Osteoblast (primary cell): ENCODE measurements at regions not wholly inside any gene's neighbourhood (a gene's known extent, or its start where the extent isn't known, plus 50 kb on each side); places are given as distances from the start of the nearest gene placed in this dataset.

ENCODE experiments used
- DNase-seq: peaks from one replicate; pipeline ENCODE4 v3.0.0; 2011; ENCODE audit warnings: low spot score, mixed read lengths; ENCODE audit not compliant: insufficient read length; ENCODE audit errors: missing footprints
- H2AFZ ChIP-seq: 2 replicates; pipeline ENCODE4 v1.6.0; 2011; ENCODE audit warnings: mild to moderate bottlenecking, low read length
- H3K27ac ChIP-seq: 2 replicates; pipeline ENCODE4 v1.5.1; 2011; ENCODE audit warnings: mild to moderate bottlenecking, low read depth, low read length, moderate library complexity
- H3K27me3 ChIP-seq: 2 replicates; pipeline ENCODE4 v1.6.0; 2012; ENCODE audit warnings: mild to moderate bottlenecking, control low read depth, inconsistent platforms, low read length, moderate library complexity; ENCODE audit not compliant: insufficient read depth
- H3K36me3 ChIP-seq: 2 replicates; pipeline ENCODE4 v1.5.1; 2011; ENCODE audit warnings: mild to moderate bottlenecking, low read length, control low read depth, moderate library complexity; ENCODE audit not compliant: insufficient read depth
- H3K4me1 ChIP-seq: 2 replicates; pipeline ENCODE4 v1.5.1; 2011; ENCODE audit warnings: mild to moderate bottlenecking, low read length, control low read depth, moderate library complexity; ENCODE audit not compliant: insufficient read depth
- H3K4me2 ChIP-seq: 2 replicates; pipeline ENCODE4 v1.6.0; 2011; ENCODE audit warnings: mild to moderate bottlenecking, low read length; ENCODE audit not compliant: insufficient read depth
- H3K4me3 ChIP-seq: fragments of 200-600 bp; sonication (generic); 3 replicates; pipeline ENCODE4 v1.5.1; 2012; ENCODE audit warnings: mild to moderate bottlenecking, low read length, inconsistent platforms; ENCODE audit not compliant: insufficient read depth
- H3K79me2 ChIP-seq: 2 replicates; pipeline ENCODE4 v1.6.0; 2012; ENCODE audit warnings: mild to moderate bottlenecking, low read length, control low read depth, inconsistent platforms; ENCODE audit not compliant: insufficient read depth
- H3K9me3 ChIP-seq: 2 replicates; pipeline ENCODE4 v1.5.1; 2011; ENCODE audit warnings: low read depth, low read length, control low read depth
- H4K20me1 ChIP-seq: 2 replicates; pipeline ENCODE4 v1.6.0; 2012; ENCODE audit warnings: mild to moderate bottlenecking, low read length, control low read depth; ENCODE audit not compliant: insufficient read depth
- TF ChIP-seq, protein P1 (sequence below): IDR thresholded peaks from 2 replicates; pipeline ENCODE4 v1.5.1; 2011; ENCODE audit warnings: mild to moderate bottlenecking, low read depth, low read length, moderate library complexity; ENCODE audit errors: extremely low read depth

DNA sequence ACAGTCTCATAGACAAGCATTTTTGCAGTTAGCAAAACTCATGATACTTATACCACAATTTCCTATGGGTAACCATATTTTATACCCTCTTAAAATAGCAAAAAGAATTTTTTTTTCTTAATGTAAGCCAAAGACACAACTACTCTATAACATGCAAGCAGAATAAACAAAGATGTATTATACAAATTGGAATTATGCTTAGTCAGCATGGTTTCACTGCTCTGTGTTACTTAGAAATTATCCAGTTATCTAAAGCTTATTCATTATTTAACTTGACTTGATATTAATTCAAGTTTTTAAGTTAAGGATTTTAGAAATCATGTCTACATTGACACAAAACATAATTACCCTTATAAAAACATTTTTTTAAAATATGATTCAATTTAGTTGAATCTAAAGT is 449.8 kb upstream of the CDH2 start:
- Histone ChIP-seq H4K20me1 (no peaks in the 10 kb centered on the region), H3K4me2 (peak overlapping the region; percentile 72), H3K36me3 (no peaks in the 10 kb centered on the region)

DNA sequence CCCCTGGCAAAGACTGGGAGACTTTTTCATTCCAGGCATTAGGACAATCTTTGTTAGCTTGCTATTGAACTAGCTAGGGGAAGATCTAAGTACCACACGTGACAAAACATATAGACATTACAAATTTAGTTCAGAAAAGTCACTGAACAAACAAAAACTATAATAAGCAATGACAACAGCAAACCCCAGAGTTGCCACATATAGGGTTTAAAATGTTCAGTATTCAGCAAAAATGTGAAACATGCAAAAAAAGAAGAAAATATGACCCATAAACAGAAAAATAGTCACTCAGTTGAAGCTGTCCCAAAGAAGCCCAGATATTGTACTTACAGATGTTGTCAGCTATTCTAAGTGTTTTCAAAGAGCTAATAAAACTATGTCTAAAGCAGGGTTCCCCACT is 431.1 kb upstream of the CDH2 start:
- no peak for DNase-seq
- Histone ChIP-seq H3K27ac (no peak overlapping the region), H3K36me3 (no peaks in the 10 kb centered on the region), H3K4me2 (no peak overlapping the region), H3K79me2 (no peaks in the 10 kb centered on the region), H2AFZ (no peak overlapping the region), H4K20me1 (no peaks in the 10 kb centered on the region), H3K4me1 (no peaks in the 10 kb centered on the region), H3K27me3 (no peaks in the 10 kb centered on the region), H3K4me3 (no peak overlapping the region), H3K9me3 (no peaks in the 10 kb centered on the region)
- TF ChIP-seq, protein P1, sequence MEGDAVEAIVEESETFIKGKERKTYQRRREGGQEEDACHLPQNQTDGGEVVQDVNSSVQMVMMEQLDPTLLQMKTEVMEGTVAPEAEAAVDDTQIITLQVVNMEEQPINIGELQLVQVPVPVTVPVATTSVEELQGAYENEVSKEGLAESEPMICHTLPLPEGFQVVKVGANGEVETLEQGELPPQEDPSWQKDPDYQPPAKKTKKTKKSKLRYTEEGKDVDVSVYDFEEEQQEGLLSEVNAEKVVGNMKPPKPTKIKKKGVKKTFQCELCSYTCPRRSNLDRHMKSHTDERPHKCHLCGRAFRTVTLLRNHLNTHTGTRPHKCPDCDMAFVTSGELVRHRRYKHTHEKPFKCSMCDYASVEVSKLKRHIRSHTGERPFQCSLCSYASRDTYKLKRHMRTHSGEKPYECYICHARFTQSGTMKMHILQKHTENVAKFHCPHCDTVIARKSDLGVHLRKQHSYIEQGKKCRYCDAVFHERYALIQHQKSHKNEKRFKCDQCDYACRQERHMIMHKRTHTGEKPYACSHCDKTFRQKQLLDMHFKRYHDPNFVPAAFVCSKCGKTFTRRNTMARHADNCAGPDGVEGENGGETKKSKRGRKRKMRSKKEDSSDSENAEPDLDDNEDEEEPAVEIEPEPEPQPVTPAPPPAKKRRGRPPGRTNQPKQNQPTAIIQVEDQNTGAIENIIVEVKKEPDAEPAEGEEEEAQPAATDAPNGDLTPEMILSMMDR: no peak

More for the DNA sequence above, 449.8 kb upstream of the CDH2 start:
- H3K4me1 ChIP-seq: no peaks in the 10 kb centered on the region
- H3K27ac ChIP-seq: no peak overlapping the region
- H2AFZ ChIP-seq: peak overlapping the region; percentile 76
- no peak overlapping the region for H3K4me3 ChIP-seq
- no peaks in the 10 kb centered on the region for H3K9me3 ChIP-seq
- no peaks in the 10 kb centered on the region for H3K79me2 ChIP-seq
- no peak for DNase-seq
- TF ChIP-seq, protein P1: no peak
- no peaks in the 10 kb centered on the region for H3K27me3 ChIP-seq

DNA sequence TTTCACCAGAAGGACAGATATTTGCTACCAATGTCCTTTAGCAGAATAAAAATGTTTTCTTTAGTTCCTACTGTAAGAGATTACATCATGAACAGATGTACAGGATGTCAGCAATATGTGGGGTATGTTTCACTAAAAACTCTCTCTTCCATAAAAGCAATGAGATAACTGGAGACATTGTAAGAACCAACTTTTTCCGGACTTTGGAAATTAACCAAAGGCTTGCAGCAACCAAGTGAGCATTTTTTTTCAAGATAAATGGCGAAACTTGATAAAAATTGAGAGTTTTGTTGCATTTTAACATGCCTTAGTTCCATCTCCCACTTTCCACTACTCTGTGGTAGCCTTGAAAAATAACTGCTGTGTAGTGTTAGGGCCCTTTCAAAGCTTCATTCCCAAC is 429.8 kb upstream of the CDH2 start:
- Histone ChIP-seq H4K20me1 (no peaks in the 10 kb centered on the region), H3K27ac (no peak overlapping the region), H2AFZ (no peak overlapping the region), H3K36me3 (no peaks in the 10 kb centered on the region), H3K9me3 (no peaks in the 10 kb centered on the region), H3K4me2 (no peak overlapping the region), H3K27me3 (no peaks in the 10 kb centered on the region), H3K79me2 (no peaks in the 10 kb centered on the region), H3K4me3 (no peak overlapping the region), H3K4me1 (no peaks in the 10 kb centered on the region)
- TF ChIP-seq, protein P1: no peak
- no peak for DNase-seq

DNA sequence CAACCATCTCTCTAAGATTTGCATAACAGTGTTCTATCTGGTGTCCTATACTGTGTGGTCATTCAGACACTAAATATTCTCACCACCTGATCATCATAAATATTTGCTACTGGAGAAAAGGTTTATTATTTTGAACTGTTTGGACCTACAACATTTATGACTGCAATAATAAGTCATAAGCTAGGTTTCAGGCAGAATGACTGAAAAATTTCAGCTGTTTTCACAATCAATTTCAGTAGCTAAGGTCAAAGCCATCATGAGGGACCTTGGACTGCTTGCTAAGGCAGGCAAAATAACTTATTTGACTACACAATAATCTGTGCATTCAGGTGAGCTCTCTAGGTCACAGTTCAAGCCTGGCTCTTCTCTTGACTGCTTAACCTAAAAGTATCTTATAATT is 425.5 kb upstream of the CDH2 start:
- Histone ChIP-seq H3K27ac (no peak overlapping the region), H3K79me2 (no peaks in the 10 kb centered on the region), H3K4me1 (no peaks in the 10 kb centered on the region), H3K27me3 (no peaks in the 10 kb centered on the region), H2AFZ (no peak overlapping the region), H4K20me1 (no peaks in the 10 kb centered on the region), H3K4me2 (no peak overlapping the region), H3K4me3 (no peak overlapping the region), H3K9me3 (no peaks in the 10 kb centered on the region), H3K36me3 (no peaks in the 10 kb centered on the region)
- no peak for DNase-seq
- TF ChIP-seq, protein P1: no peak
